ENCODE measurements at regions not wholly inside any gene's neighbourhood (a gene's known extent, or its start where the extent isn't known, plus 50 kb on each side); places are given as distances from the start of the nearest gene placed in this dataset.

DNA sequence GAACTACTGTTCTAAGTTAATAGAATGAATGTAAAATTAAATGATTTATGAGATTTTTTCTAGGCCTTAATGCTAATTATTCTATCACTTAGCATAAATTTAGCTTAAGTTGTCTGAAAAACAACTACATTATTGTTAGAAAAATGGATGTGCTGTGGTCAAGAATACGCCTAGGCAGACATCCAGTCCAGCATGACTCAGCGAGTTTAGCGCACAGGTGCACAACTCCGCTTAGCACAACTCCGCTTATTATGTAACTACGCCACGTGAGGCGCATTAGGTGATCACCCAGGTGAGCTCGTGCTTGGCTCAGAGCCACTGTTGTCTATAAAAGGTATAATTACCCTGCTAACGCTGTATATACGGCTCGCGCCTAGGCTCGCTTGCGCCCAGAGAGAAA lies 1043.6 kb upstream of the ADGRL4 start:
- TF ChIP-seq YY1 (IDR thresholded peaks at IDR 0.05; ENCODE audit: insufficient read depth, insufficient read length) (no peak), SUZ12 (IDR thresholded peaks at IDR 0.05; ENCODE audit: extremely low read depth, insufficient read depth, insufficient read length) (no peak), ZNF274 (IDR thresholded peaks at IDR 0.05; ENCODE audit: low read depth, low read length) (no peak)
